GM18508 (cell line): ENCODE measurements at regions not wholly inside any gene's neighbourhood (a gene's known extent, or its start where the extent isn't known, plus 50 kb on each side); places are given as distances from the start of the nearest gene placed in this dataset.

Source experiments
- ATAC-seq: cut with Tn5 transposase; IDR thresholded peaks from one replicate; pipeline ENCODE4 v1.9.1; 2021; ENCODE audit warnings: moderate number of reproducible peaks; ENCODE audit not compliant: insufficient read depth, unreplicated experiment

DNA sequence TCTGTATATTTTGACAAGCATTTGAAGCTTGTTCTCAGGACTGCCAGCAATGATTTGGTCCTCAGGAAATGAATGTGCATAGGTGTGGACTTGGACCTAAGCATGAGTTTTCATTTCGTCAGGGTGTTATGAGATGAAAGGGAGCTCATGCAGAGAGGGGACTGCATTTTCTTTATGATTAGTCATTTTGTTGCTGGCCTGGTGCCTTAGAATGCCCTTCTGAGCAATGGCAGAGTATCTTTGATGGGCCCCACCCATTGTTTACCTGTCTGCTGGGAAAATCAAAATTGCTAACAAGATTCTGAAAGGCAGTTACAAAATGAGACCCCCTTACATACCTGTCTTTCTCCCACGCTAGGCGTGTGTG lies 51.5 kb upstream of the MTHFD1L start:
- peak; percentile 34 for ATAC-seq
